OCI-LY1 (cell line): ENCODE measurements at regions not wholly inside any gene's neighbourhood (a gene's known extent, or its start where the extent isn't known, plus 50 kb on each side); places are given as distances from the start of the nearest gene placed in this dataset.

ENCODE experiments used
- H2AFZ ChIP-seq: fragments of 200-600 bp; sonication (generic), shearing (Covaris generic); 2 replicates; pipeline ENCODE4 v1.6.0; 2014; ENCODE audit warnings: antibody characterized with exemption, mild to moderate bottlenecking, low read length
- H3F3A ChIP-seq: fragments of 200-600 bp; sonication (generic), shearing (Covaris generic); 2 replicates; pipeline ENCODE4 v1.6.0; 2014; ENCODE audit warnings: mild to moderate bottlenecking, antibody characterized with exemption, low read length, moderate library complexity; ENCODE audit not compliant: insufficient read depth
- H3K27ac ChIP-seq: fragments of 200-600 bp; sonication (generic); 2 replicates; pipeline ENCODE4 v1.5.1; 2014; ENCODE audit warnings: low read length, mixed run types, mild to moderate bottlenecking, low read depth; ENCODE audit not compliant: poor library complexity, severe bottlenecking
- H3K27me3 ChIP-seq: fragments of 200-600 bp; sonication (generic); 2 replicates; pipeline ENCODE4 v1.6.0; 2014; ENCODE audit warnings: antibody characterized with exemption, mild to moderate bottlenecking, low read length, moderate library complexity; ENCODE audit not compliant: insufficient read depth
- H3K36me3 ChIP-seq: fragments of 200-600 bp; sonication (generic); 2 replicates; pipeline ENCODE4 v1.6.1; 2014; ENCODE audit warnings: mild to moderate bottlenecking, antibody characterized with exemption, low read length, moderate library complexity, mixed read lengths; ENCODE audit not compliant: insufficient read depth
- H3K4me1 ChIP-seq: fragments of 200-600 bp; sonication (generic); 2 replicates; pipeline ENCODE4 v1.5.1; 2014; ENCODE audit warnings: mild to moderate bottlenecking, low read length, moderate library complexity; ENCODE audit not compliant: insufficient read depth, severe bottlenecking
- H3K4me2 ChIP-seq: fragments of 200-600 bp; sonication (generic), shearing (Covaris generic); 2 replicates; pipeline ENCODE4 v1.6.1; 2014; ENCODE audit warnings: low read length
- H3K4me3 ChIP-seq: fragments of 200-600 bp; sonication (generic); 2 replicates; pipeline ENCODE4 v1.5.1; 2014; ENCODE audit warnings: low read length, low read depth, mild to moderate bottlenecking, mixed read lengths; ENCODE audit not compliant: poor library complexity, severe bottlenecking
- H3K79me2 ChIP-seq: fragments of 200-600 bp; shearing (Covaris generic); 2 replicates; pipeline ENCODE4 v1.6.1; 2016; ENCODE audit warnings: mixed run types, low read length, mixed read lengths; ENCODE audit not compliant: insufficient read depth
- H3K9ac ChIP-seq: fragments of 200-600 bp; sonication (generic), shearing (Covaris generic); 2 replicates; pipeline ENCODE4 v1.6.1; 2014; ENCODE audit warnings: mild to moderate bottlenecking, low read length, mixed read lengths
- H3K9me2 ChIP-seq: fragments of 200-600 bp; sonication (generic), shearing (Covaris generic); 2 replicates; pipeline ENCODE4 v1.6.1; 2014; ENCODE audit warnings: low read depth, mild to moderate bottlenecking, low read length, mixed read lengths
- H3K9me3 ChIP-seq: fragments of 200-600 bp; shearing (Covaris generic); 2 replicates; pipeline ENCODE4 v1.6.1; 2014; ENCODE audit warnings: low read length, mixed read lengths
- H4K20me1 ChIP-seq: fragments of 200-600 bp; sonication (generic), shearing (Covaris generic); 2 replicates; pipeline ENCODE4 v1.6.0; 2016; ENCODE audit warnings: mild to moderate bottlenecking, low read length; ENCODE audit not compliant: insufficient read depth
- EZH2 ChIP-seq: fragments of 200-600 bp; sonication (generic), shearing (Covaris generic); IDR thresholded peaks from 2 replicates; pipeline ENCODE4 v1.8.0; 2017; ENCODE audit warnings: borderline replicate concordance, mixed run types, mild to moderate bottlenecking, antibody characterized with exemption, low read length, moderate library complexity, mixed read lengths
- TF ChIP-seq, protein P1 (sequence below): fragments of 200-600 bp; sonication (generic), shearing (Covaris generic); IDR thresholded peaks from 2 replicates; pipeline ENCODE4 v1.5.1; 2017; ENCODE audit warnings: mild to moderate bottlenecking, antibody characterized with exemption, low read length, moderate library complexity, mixed read lengths

DNA sequence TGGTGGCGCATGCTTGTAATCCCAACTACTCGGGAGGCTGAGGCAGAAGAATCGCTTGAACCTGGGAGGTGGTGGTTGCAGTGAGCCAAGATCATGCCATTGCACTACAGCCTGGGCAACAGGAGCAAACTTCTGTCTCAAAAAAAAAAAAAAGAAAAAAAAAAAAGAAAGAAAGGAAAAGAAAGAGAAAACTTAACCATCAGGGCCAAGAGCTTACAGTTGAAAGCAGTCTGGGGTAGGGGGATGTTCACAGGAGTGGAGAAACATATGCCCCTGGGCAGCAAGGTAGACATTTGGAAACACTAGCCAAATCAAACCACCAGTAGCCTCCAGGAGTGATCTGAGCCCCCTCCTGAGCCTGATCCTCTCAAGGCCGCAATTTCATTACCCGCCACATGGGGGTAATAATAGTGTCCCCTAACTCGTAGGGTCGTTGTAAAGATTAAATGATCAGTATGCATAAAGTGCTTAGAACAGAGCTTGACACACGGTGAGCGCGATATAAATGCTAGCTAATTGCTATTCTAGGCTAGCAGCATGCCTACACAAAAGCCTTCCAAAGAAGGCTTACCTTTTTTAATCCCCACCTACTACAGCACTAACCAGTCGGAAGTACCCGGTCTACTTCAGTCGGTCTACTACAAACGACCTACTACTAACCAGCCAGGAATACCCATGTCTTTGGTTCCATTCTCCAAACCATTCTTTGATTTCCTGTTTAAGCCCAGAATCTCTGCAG is 274.3 kb upstream of the NEBL start:
- no peaks in the 10 kb centered on the region for H3F3A ChIP-seq
- no peaks in the 10 kb centered on the region for H3K27me3 ChIP-seq
- H2AFZ ChIP-seq: no peak overlapping the region

DNA sequence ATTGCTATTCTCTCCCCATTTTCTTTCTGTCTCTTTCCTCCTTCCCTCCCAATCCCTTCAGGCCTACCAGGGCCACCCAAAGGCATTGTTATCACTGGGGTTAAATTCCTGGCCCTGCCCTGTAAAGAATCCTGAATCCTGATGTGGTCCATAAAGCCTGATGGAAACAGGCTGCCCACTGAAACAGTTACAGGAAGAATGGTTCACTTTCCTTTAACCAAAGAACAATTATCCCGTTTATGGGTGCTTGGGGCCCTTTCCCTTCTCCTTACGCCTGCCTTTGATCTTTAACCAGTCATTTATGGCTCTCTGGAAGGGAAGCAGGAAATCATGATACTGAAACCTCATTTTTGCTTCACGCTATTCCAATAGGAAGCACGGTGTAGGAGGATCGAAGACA is 273.1 kb upstream of the NEBL start:
- Histone ChIP-seq H3K9me2 (no peaks in the 10 kb centered on the region), H4K20me1 (no peaks in the 10 kb centered on the region), H3F3A (no peaks in the 10 kb centered on the region), H3K27ac (no peak overlapping the region), H3K9me3 (no peaks in the 10 kb centered on the region), H3K4me1 (no peaks in the 10 kb centered on the region), H3K79me2 (no peaks in the 10 kb centered on the region), H3K27me3 (no peaks in the 10 kb centered on the region), H3K36me3 (no peaks in the 10 kb centered on the region), H3K4me3 (no peak overlapping the region), H3K4me2 (no peak overlapping the region), H3K9ac (no peak overlapping the region), H2AFZ (no peak overlapping the region)
- TF ChIP-seq, protein P1, sequence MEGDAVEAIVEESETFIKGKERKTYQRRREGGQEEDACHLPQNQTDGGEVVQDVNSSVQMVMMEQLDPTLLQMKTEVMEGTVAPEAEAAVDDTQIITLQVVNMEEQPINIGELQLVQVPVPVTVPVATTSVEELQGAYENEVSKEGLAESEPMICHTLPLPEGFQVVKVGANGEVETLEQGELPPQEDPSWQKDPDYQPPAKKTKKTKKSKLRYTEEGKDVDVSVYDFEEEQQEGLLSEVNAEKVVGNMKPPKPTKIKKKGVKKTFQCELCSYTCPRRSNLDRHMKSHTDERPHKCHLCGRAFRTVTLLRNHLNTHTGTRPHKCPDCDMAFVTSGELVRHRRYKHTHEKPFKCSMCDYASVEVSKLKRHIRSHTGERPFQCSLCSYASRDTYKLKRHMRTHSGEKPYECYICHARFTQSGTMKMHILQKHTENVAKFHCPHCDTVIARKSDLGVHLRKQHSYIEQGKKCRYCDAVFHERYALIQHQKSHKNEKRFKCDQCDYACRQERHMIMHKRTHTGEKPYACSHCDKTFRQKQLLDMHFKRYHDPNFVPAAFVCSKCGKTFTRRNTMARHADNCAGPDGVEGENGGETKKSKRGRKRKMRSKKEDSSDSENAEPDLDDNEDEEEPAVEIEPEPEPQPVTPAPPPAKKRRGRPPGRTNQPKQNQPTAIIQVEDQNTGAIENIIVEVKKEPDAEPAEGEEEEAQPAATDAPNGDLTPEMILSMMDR: no peak
- no peak for TF ChIP-seq EZH2

More for the DNA sequence above, 274.3 kb upstream of the NEBL start:
- Histone ChIP-seq H3K9ac (no peak overlapping the region), H3K4me2 (no peak overlapping the region), H3K9me3 (no peaks in the 10 kb centered on the region), H3K4me3 (no peak overlapping the region), H3K36me3 (no peaks in the 10 kb centered on the region), H3K79me2 (no peaks in the 10 kb centered on the region), H3K9me2 (no peaks in the 10 kb centered on the region), H3K27ac (no peak overlapping the region), H3K4me1 (no peaks in the 10 kb centered on the region), H4K20me1 (no peaks in the 10 kb centered on the region)
- TF ChIP-seq, protein P1: peak; percentile 26; the same call in 1 of the 2 replicates
- no peak for TF ChIP-seq EZH2

DNA sequence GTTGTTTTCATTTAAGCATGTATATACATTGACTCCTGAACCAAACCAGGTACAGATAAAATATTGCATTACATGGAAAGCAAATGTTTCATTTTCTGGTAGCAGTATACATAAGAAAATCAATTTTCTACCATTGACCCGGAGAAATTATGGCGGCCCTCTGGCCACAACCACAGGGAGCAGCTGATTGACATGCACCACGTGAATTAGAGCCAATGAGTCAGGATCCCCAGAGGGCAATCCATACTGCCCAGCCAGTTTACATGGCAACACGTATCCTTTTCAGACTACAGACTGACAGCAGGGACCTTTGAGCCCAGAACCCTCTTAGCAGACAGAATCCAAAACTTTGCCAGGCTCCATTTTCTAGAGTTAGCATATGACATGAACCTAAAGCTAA is 272.2 kb upstream of the NEBL start:
- Histone ChIP-seq H3K9me3 (no peaks in the 10 kb centered on the region), H3K4me2 (no peak overlapping the region), H3F3A (no peaks in the 10 kb centered on the region), H3K27ac (no peak overlapping the region), H3K4me1 (no peaks in the 10 kb centered on the region), H3K9ac (no peak overlapping the region), H3K4me3 (no peak overlapping the region), H2AFZ (no peak overlapping the region), H3K27me3 (no peaks in the 10 kb centered on the region), H3K79me2 (no peaks in the 10 kb centered on the region), H3K36me3 (no peaks in the 10 kb centered on the region), H3K9me2 (no peaks in the 10 kb centered on the region), H4K20me1 (no peaks in the 10 kb centered on the region)
- no peak for TF ChIP-seq EZH2
- TF ChIP-seq, protein P1: no peak
